NB4 (cell line): ENCODE measurements at regions not wholly inside any gene's neighbourhood (a gene's known extent, or its start where the extent isn't known, plus 50 kb on each side); places are given as distances from the start of the nearest gene placed in this dataset.

Source experiments
- POLR2A ChIP-seq: IDR thresholded peaks from 2 replicates; pipeline ENCODE4 v1.6.1; 2011; ENCODE audit warnings: mild to moderate bottlenecking; ENCODE audit not compliant: insufficient read length; ENCODE audit errors: extremely low read depth
- TF ChIP-seq, protein P1 (sequence below): IDR thresholded peaks from one replicate; pipeline ENCODE4 v1.5.1; 2012; ENCODE audit warnings: low read depth, low read length

DNA sequence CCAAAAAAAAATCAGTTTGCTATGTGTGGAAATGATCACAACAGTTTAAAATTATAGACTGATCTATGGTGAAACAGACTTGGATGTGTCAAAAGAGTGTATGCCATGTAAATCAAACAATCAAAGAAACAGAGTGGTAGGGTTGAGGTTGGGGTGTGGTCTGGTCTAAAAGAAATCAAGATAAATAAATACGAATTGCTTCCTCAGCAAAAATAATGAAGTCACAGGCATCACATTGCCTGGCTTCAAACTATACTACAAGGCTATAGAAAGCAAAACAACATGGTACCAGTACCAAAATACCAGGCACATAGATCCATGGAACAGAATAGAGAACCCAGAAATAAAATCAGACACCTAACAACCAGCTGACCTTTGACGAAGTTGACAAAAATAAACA is 1796.9 kb downstream of the NCAM2 start:
- TF ChIP-seq, protein P1, sequence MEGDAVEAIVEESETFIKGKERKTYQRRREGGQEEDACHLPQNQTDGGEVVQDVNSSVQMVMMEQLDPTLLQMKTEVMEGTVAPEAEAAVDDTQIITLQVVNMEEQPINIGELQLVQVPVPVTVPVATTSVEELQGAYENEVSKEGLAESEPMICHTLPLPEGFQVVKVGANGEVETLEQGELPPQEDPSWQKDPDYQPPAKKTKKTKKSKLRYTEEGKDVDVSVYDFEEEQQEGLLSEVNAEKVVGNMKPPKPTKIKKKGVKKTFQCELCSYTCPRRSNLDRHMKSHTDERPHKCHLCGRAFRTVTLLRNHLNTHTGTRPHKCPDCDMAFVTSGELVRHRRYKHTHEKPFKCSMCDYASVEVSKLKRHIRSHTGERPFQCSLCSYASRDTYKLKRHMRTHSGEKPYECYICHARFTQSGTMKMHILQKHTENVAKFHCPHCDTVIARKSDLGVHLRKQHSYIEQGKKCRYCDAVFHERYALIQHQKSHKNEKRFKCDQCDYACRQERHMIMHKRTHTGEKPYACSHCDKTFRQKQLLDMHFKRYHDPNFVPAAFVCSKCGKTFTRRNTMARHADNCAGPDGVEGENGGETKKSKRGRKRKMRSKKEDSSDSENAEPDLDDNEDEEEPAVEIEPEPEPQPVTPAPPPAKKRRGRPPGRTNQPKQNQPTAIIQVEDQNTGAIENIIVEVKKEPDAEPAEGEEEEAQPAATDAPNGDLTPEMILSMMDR = no peak
- TF ChIP-seq POLR2A = no peak
